Ovary (tissue), 3 donors: ENCODE measurements at regions not wholly inside any gene's neighbourhood (a gene's known extent, or its start where the extent isn't known, plus 50 kb on each side); places are given as distances from the start of the nearest gene placed in this dataset.

Experiments
- POLR2A ChIP-seq: fragments of 450-650 bp; IDR thresholded peaks from one replicate; pipeline ENCODE4 v1.6.1; 2017; ENCODE audit warnings: antibody characterized with exemption, mild to moderate bottlenecking, moderate library complexity
- TF ChIP-seq, protein P1 (sequence below), 3 donors: fragments of 450-650 bp in 2 of 3; fragments of 200-600 bp in 1 of 3; IDR thresholded peaks; one replicate each; pipeline versions ENCODE4 v1.5.1 to v1.8.0; 2016 to 2022; ENCODE audit warnings: antibody characterized with exemption in 3 of 3, mild to moderate bottlenecking in 1 of 3
- donor health status: DM: no; HTN: no; CAD: no.

DNA sequence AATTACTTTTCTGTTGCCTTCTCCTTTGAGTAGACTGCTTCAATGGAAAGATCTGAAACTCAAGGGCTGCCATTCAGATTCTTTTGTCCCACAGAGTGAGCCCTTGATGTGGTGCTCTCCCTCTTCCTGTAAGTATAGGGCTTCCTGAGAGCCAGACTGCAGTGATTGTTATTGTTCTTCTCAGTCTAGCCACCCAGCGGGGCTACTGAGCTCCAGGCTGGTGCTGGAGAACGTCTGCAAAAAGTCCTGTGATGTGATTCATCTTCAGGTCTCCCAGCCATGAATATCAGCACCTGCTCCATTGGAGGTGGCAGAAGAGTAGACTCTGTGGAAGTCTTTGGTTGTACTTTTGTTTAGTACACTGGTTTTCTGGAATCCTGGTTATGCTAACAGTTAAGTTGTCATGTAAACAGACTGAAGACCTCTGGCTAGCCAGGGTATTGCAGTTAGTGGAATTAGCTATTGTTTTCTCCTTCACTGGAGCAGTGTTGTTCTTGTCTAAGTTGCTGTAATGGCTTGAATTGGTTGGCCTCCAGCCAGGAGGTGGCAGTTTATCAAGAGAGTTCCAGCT is 240.9 kb downstream of the COL12A1 start:
- TF ChIP-seq, protein P1, sequence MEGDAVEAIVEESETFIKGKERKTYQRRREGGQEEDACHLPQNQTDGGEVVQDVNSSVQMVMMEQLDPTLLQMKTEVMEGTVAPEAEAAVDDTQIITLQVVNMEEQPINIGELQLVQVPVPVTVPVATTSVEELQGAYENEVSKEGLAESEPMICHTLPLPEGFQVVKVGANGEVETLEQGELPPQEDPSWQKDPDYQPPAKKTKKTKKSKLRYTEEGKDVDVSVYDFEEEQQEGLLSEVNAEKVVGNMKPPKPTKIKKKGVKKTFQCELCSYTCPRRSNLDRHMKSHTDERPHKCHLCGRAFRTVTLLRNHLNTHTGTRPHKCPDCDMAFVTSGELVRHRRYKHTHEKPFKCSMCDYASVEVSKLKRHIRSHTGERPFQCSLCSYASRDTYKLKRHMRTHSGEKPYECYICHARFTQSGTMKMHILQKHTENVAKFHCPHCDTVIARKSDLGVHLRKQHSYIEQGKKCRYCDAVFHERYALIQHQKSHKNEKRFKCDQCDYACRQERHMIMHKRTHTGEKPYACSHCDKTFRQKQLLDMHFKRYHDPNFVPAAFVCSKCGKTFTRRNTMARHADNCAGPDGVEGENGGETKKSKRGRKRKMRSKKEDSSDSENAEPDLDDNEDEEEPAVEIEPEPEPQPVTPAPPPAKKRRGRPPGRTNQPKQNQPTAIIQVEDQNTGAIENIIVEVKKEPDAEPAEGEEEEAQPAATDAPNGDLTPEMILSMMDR (IDR thresholded peaks at IDR 0.05), result no peak
- TF ChIP-seq POLR2A, result no peak
